DOHH2 (cell line): ENCODE measurements at regions not wholly inside any gene's neighbourhood (a gene's known extent, or its start where the extent isn't known, plus 50 kb on each side); places are given as distances from the start of the nearest gene placed in this dataset.

Experiments
- H3F3A ChIP-seq: fragments of 200-600 bp; sonication (generic), shearing (Covaris generic); 2 replicates; pipeline ENCODE4 v1.6.0; 2016; ENCODE audit warnings: antibody characterized with exemption, mild to moderate bottlenecking; ENCODE audit not compliant: control insufficient read depth, insufficient read depth
- H3K27ac ChIP-seq: fragments of 200-600 bp; sonication (generic); 2 replicates; pipeline ENCODE4 v1.5.1; 2014; ENCODE audit warnings: low read depth, mild to moderate bottlenecking, low read length, moderate library complexity
- H3K27me3 ChIP-seq: fragments of 200-600 bp; sonication (generic); 2 replicates; pipeline ENCODE4 v1.6.1; 2014; ENCODE audit warnings: mild to moderate bottlenecking, low read length, mixed read lengths; ENCODE audit not compliant: control insufficient read depth
- H3K36me3 ChIP-seq: fragments of 200-600 bp; sonication (generic); 2 replicates; pipeline ENCODE4 v1.6.1; 2014; ENCODE audit warnings: mild to moderate bottlenecking, low read length, moderate library complexity, mixed read lengths; ENCODE audit not compliant: control insufficient read depth
- H3K4me1 ChIP-seq: fragments of 200-600 bp; sonication (generic); 2 replicates; pipeline ENCODE4 v1.6.1; 2014; ENCODE audit warnings: mild to moderate bottlenecking, low read length, mixed read lengths; ENCODE audit not compliant: control insufficient read depth
- H3K4me2 ChIP-seq: fragments of 200-600 bp; sonication (generic); 2 replicates; pipeline ENCODE4 v1.6.0; 2014; ENCODE audit warnings: mild to moderate bottlenecking, low read length, moderate library complexity
- H3K4me3 ChIP-seq: fragments of 200-600 bp; sonication (generic); 2 replicates; pipeline ENCODE4 v1.5.1; 2014; ENCODE audit warnings: mild to moderate bottlenecking, low read length, mixed read lengths
- H3K79me2 ChIP-seq: fragments of 200-600 bp; sonication (generic); 2 replicates; pipeline ENCODE4 v1.6.1; 2014; ENCODE audit warnings: mild to moderate bottlenecking, low read length, mixed read lengths; ENCODE audit not compliant: control insufficient read depth
- H3K9me2 ChIP-seq: fragments of 200-600 bp; sonication (generic); replicated peaks from 2 replicates; pipeline ENCODE4 v1.6.1; 2014; ENCODE audit warnings: mild to moderate bottlenecking, low read length, mixed read lengths; ENCODE audit not compliant: control insufficient read depth
- H3K9me3 ChIP-seq: fragments of 200-600 bp; sonication (generic); 2 replicates; pipeline ENCODE4 v1.6.1; 2014; ENCODE audit warnings: antibody characterized with exemption, low read length, mixed read lengths; ENCODE audit not compliant: control insufficient read depth, insufficient read depth
- H4K20me1 ChIP-seq: fragments of 200-600 bp; sonication (generic); 2 replicates; pipeline ENCODE4 v1.6.0; 2014; ENCODE audit warnings: low read depth, mild to moderate bottlenecking, antibody characterized with exemption, low read length, moderate library complexity; ENCODE audit not compliant: control insufficient read depth, insufficient read depth
- CTCF ChIP-seq: fragments of 200-600 bp; sonication (generic); IDR thresholded peaks from one replicate; pipeline ENCODE4 v1.5.1; 2014; ENCODE audit warnings: antibody characterized with exemption, mild to moderate bottlenecking, low read depth, low read length; ENCODE audit not compliant: poor library complexity, severe bottlenecking
- EZH2phosphoT487 ChIP-seq: fragments of 200-600 bp; sonication (generic); IDR thresholded peaks from 2 replicates; pipeline ENCODE4 v1.6.1; 2017; ENCODE audit warnings: borderline replicate concordance, mild to moderate bottlenecking, antibody characterized with exemption, low read length, moderate library complexity, mixed read lengths

GRCh38 chr1:214715126-214715525, 112.1 kb downstream of the CENPF start:
- Histone ChIP-seq H3K79me2 (no peaks in the 10 kb centered on the region), H3F3A (no peaks in the 10 kb centered on the region), H3K9me3 (no peaks in the 10 kb centered on the region), H3K4me3 (no peak overlapping the region), H3K27ac (no peak overlapping the region), H4K20me1 (no peaks in the 10 kb centered on the region), H3K9me2 (no peaks in the 10 kb centered on the region), H3K27me3 (no peaks in the 10 kb centered on the region), H3K4me1 (no peaks in the 10 kb centered on the region), H3K36me3 (no peaks in the 10 kb centered on the region), H3K4me2 (no peak overlapping the region)
- TF ChIP-seq CTCF (no peak), EZH2phosphoT487 (no peak)

- no peak for TF ChIP-seq CTCF
- no peak for TF ChIP-seq EZH2phosphoT487
- no peaks in the 10 kb centered on the region for H3F3A ChIP-seq
- H3K36me3 ChIP-seq: no peaks in the 10 kb centered on the region
- H3K27me3 ChIP-seq: no peaks in the 10 kb centered on the region
- H3K4me3 ChIP-seq: no peak overlapping the region
- no peak overlapping the region for H3K4me2 ChIP-seq
- H3K27ac ChIP-seq: no peak overlapping the region
- H3K9me3 ChIP-seq: no peaks in the 10 kb centered on the region
- H3K79me2 ChIP-seq: no peaks in the 10 kb centered on the region
- H3K9me2 ChIP-seq: no peaks in the 10 kb centered on the region
- no peaks in the 10 kb centered on the region for H3K4me1 ChIP-seq
- H4K20me1 ChIP-seq: no peaks in the 10 kb centered on the region
These were observed 114.4 kb downstream of the CENPF start for GRCh38 chr1:214717351-214717750.

GRCh38 chr1:214718724-214719123, 115.7 kb downstream of the CENPF start:
- Histone ChIP-seq H3K79me2 (no peaks in the 10 kb centered on the region), H3K9me3 (no peaks in the 10 kb centered on the region), H3K9me2 (no peaks in the 10 kb centered on the region), H3K4me2 (no peak overlapping the region), H3K36me3 (no peaks in the 10 kb centered on the region), H3K4me3 (no peak overlapping the region), H3K27me3 (no peaks in the 10 kb centered on the region), H3K27ac (no peak overlapping the region), H3F3A (no peaks in the 10 kb centered on the region), H4K20me1 (no peaks in the 10 kb centered on the region), H3K4me1 (no peaks in the 10 kb centered on the region)
- no peak for TF ChIP-seq EZH2phosphoT487
- no peak for TF ChIP-seq CTCF

- H3K4me2 ChIP-seq: no peak overlapping the region
- no peak overlapping the region for H3K27ac ChIP-seq
- no peaks in the 10 kb centered on the region for H3K36me3 ChIP-seq
- H3K79me2 ChIP-seq: no peaks in the 10 kb centered on the region
- no peaks in the 10 kb centered on the region for H3F3A ChIP-seq
- no peak overlapping the region for H3K4me3 ChIP-seq
- no peaks in the 10 kb centered on the region for H4K20me1 ChIP-seq
- no peak for TF ChIP-seq CTCF
- no peak for TF ChIP-seq EZH2phosphoT487
- H3K9me2 ChIP-seq: no peaks in the 10 kb centered on the region
- no peaks in the 10 kb centered on the region for H3K9me3 ChIP-seq
- no peaks in the 10 kb centered on the region for H3K4me1 ChIP-seq
- H3K27me3 ChIP-seq: no peaks in the 10 kb centered on the region
These were observed 116.2 kb downstream of the CENPF start for GRCh38 chr1:214719207-214719606.
